Neuronal stem cell (in vitro differentiated cells): ENCODE measurements at regions not wholly inside any gene's neighbourhood (a gene's known extent, or its start where the extent isn't known, plus 50 kb on each side); places are given as distances from the start of the nearest gene placed in this dataset.

Source experiments
- DNase-seq: peaks from one replicate; pipeline ENCODE4 v3.0.0-alpha.2; 2013; ENCODE audit warnings: low spot score
- H2AFZ ChIP-seq: one replicate; pipeline ENCODE4 v1.6.1; 2013; ENCODE audit warnings: mild to moderate bottlenecking, low read length, inconsistent platforms
- H2AK5ac ChIP-seq: 2 replicates; pipeline ENCODE4 v1.6.1; 2013; ENCODE audit warnings: low read depth, mild to moderate bottlenecking, inconsistent platforms, low read length, moderate library complexity, mixed read lengths
- H2BK120ac ChIP-seq: 2 replicates; pipeline ENCODE4 v1.6.1; 2013; ENCODE audit warnings: low read depth, mild to moderate bottlenecking, inconsistent platforms, low read length, moderate library complexity, mixed read lengths
- H2BK12ac ChIP-seq: one replicate; pipeline ENCODE4 v1.6.1; 2013; ENCODE audit warnings: low read length, inconsistent platforms
- H2BK15ac ChIP-seq: 2 replicates; pipeline ENCODE4 v1.6.1; 2013; ENCODE audit warnings: mild to moderate bottlenecking, low read length, inconsistent platforms, mixed read lengths
- H2BK5ac ChIP-seq: one replicate; pipeline ENCODE4 v1.6.1; 2013; ENCODE audit warnings: inconsistent platforms, mild to moderate bottlenecking, low read length, moderate library complexity
- H3K14ac ChIP-seq: one replicate; pipeline ENCODE4 v1.6.1; 2013; ENCODE audit warnings: low read length, inconsistent platforms
- H3K18ac ChIP-seq: 2 replicates; pipeline ENCODE4 v1.6.1; 2013; ENCODE audit warnings: low read length, inconsistent platforms
- H3K23ac ChIP-seq: 2 replicates; pipeline ENCODE4 v1.6.1; 2013; ENCODE audit warnings: low read depth, mild to moderate bottlenecking, mixed read lengths, low read length, inconsistent platforms; ENCODE audit not compliant: poor library complexity
- H3K27ac ChIP-seq: replicated peaks from 3 replicates; pipeline ENCODE4 v1.5.1; 2013; ENCODE audit warnings: low read length, inconsistent platforms
- H3K27me3 ChIP-seq, 3 experiments: 2 replicates each; pipeline ENCODE4 v1.6.1; 2013; ENCODE audit warnings: low read length in 3 of 3, mild to moderate bottlenecking in 2 of 3, inconsistent platforms in 1 of 3, low read depth in 1 of 3, mixed read lengths in 1 of 3, moderate library complexity in 1 of 3; ENCODE audit not compliant: control insufficient read depth in 3 of 3, insufficient read depth in 3 of 3
- H3K36me3 ChIP-seq, 2 donors: replicated peaks in 1 of 2; 2 replicates each; pipeline ENCODE4 v1.6.1; 2013; ENCODE audit warnings: low read length in 2 of 2; ENCODE audit not compliant: control insufficient read depth in 2 of 2, insufficient read depth in 2 of 2
- H3K4ac ChIP-seq: 2 replicates; pipeline ENCODE4 v1.6.1; 2013; ENCODE audit warnings: inconsistent platforms, mild to moderate bottlenecking, low read length, moderate library complexity
- H3K4me1 ChIP-seq, 2 donors: 1 replicate in 1 of 2; 2 replicates in 1 of 2; pipeline ENCODE4 v1.6.1; 2013; ENCODE audit warnings: low read length in 2 of 2, low read depth in 1 of 2; ENCODE audit not compliant: control insufficient read depth in 2 of 2, insufficient read depth in 1 of 2
- H3K4me2 ChIP-seq: one replicate; pipeline ENCODE4 v1.6.1; 2013; ENCODE audit warnings: mild to moderate bottlenecking, low read length, inconsistent platforms; ENCODE audit not compliant: insufficient read depth, poor library complexity, severe bottlenecking
- H3K4me3 ChIP-seq, 2 donors: 2 replicates each; pipeline ENCODE4 v1.5.1; 2013; ENCODE audit warnings: low read length in 2 of 2, mild to moderate bottlenecking in 2 of 2, inconsistent platforms in 1 of 2, moderate library complexity in 1 of 2
- H3K79me1 ChIP-seq: one replicate; pipeline ENCODE4 v1.6.1; 2013; ENCODE audit warnings: low read depth, mild to moderate bottlenecking, inconsistent platforms, low read length, moderate library complexity
- H3K9ac ChIP-seq: one replicate; pipeline ENCODE4 v1.6.1; 2013; ENCODE audit warnings: mild to moderate bottlenecking, low read depth, low read length, inconsistent platforms; ENCODE audit not compliant: poor library complexity
- H3K9me3 ChIP-seq, 2 donors: replicated peaks in 1 of 2; 2 replicates each; pipeline versions ENCODE3 to v1.6.1; 2013; ENCODE audit warnings: low read length in 2 of 2, mild to moderate bottlenecking in 2 of 2, inconsistent platforms in 1 of 2, low read depth in 1 of 2, mixed read lengths in 1 of 2, moderate library complexity in 1 of 2; ENCODE audit not compliant: control insufficient read depth in 2 of 2, insufficient read depth in 1 of 2
- H4K8ac ChIP-seq: one replicate; pipeline ENCODE4 v1.6.1; 2013; ENCODE audit warnings: low read depth, mild to moderate bottlenecking, inconsistent platforms, low read length, moderate library complexity
- H4K91ac ChIP-seq: one replicate; pipeline ENCODE4 v1.6.1; 2013; ENCODE audit warnings: low read length, low read depth, mild to moderate bottlenecking, inconsistent platforms; ENCODE audit not compliant: poor library complexity
- WGBS, 2 donors: extraction: QIAGEN DNeasy Blood & Tissue Kit; methylation state at CpG; one replicate each; pipeline ENCODE4 v1.1.7; 2013; ENCODE audit warnings: missing lambda C conversion rate in 2 of 2, mixed read lengths in 1 of 2; ENCODE audit not compliant: insufficient read length in 2 of 2, insufficient replicate concordance in 1 of 2; ENCODE audit errors: extremely low coverage in 2 of 2; 5-methylcytosine and 5-hydroxymethylcytosine counted together

DNA sequence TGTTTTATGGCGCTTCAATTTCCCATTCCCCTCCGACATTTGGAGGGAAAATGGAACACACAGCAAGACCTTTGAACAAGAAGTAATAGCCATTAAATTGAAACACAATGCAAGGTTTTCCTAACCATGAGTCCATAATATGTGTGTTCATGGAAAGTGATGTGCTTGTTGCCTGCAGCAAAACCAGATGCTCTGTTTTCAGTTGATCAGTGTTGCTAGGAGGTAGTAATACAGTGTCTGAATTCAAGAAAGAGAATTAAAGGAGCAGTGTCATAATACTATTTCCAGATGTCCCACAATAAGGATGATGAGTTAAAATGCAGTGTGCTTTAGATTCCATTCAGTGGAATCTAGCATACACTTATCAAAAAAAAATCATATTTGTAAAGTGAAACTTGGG, 637.4 kb upstream of the API5 start:
- DNase-seq: no peak
- no peak overlapping the region for H3K9ac ChIP-seq
- no peaks in the 10 kb centered on the region for H3K4me1 ChIP-seq
- no peak overlapping the region for H2BK5ac ChIP-seq
- H3K79me1 ChIP-seq: no peaks in the 10 kb centered on the region
- no peaks in the 10 kb centered on the region for H3K9me3 ChIP-seq
- no peak overlapping the region for H4K8ac ChIP-seq
- no peak overlapping the region for H2BK12ac ChIP-seq
- H3K18ac ChIP-seq: no peak overlapping the region
- WGBS, 2 donors: no CpG with 5 or more reads among the region's 2 CpGs
- no peak overlapping the region for H3K4me2 ChIP-seq
- no peak overlapping the region for H2BK15ac ChIP-seq
- no peak overlapping the region for H3K14ac ChIP-seq
- no peaks in the 10 kb centered on the region for H3K27me3 ChIP-seq
- H3K27ac ChIP-seq: no peak overlapping the region
- no peak overlapping the region for H3K4ac ChIP-seq
- no peak overlapping the region for H4K91ac ChIP-seq
- no peak overlapping the region for H3K23ac ChIP-seq
- H3K4me3 ChIP-seq: no peak overlapping the region
- no peak overlapping the region for H2AK5ac ChIP-seq
- no peaks in the 10 kb centered on the region for H3K36me3 ChIP-seq
- no peak overlapping the region for H2AFZ ChIP-seq
- H2BK120ac ChIP-seq: no peak overlapping the region

DNA sequence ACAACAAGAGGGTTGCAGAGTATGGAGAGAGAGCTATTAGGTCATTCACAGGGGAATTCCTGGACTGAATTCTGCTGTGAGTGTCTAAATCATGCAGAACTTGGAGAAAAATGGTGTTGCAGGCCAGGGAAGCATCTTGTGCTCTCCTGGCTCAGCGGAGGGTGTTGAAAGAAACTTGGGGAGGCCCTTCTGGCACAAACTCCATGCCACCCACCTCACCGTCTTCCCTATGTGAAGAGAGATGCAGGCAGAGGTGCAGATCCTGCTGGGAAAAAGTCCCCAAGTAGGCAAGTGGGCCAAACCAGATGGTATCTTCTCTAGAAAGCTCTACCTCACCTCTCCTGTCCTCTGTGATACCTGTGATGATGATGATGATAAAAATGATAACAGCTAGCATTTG, 604.3 kb upstream of the API5 start:
- Histone ChIP-seq H2BK12ac (no peak overlapping the region), H3K27ac (no peak overlapping the region), H3K79me1 (no peaks in the 10 kb centered on the region), H2AK5ac (no peak overlapping the region), H3K4me3 (no peak overlapping the region), H3K4me2 (no peak overlapping the region), H3K9me3 (no peaks in the 10 kb centered on the region), H3K36me3 (no peaks in the 10 kb centered on the region), H2BK5ac (peak overlapping the region; percentile 39), H3K4ac (peak overlapping the region; percentile 37), H2AFZ (no peak overlapping the region), H4K91ac (no peak overlapping the region), H3K27me3 (no peaks in the 10 kb centered on the region), H3K23ac (no peak overlapping the region), H3K9ac (no peak overlapping the region), H2BK120ac (no peak overlapping the region), H4K8ac (no peak overlapping the region), H3K4me1 (no peaks in the 10 kb centered on the region), H3K18ac (no peak overlapping the region), H2BK15ac (no peak overlapping the region), H3K14ac (no peak overlapping the region)
- DNase-seq: no peak
- WGBS, 2 donors: no CpG with 5 or more reads among the region's 2 CpGs

DNA sequence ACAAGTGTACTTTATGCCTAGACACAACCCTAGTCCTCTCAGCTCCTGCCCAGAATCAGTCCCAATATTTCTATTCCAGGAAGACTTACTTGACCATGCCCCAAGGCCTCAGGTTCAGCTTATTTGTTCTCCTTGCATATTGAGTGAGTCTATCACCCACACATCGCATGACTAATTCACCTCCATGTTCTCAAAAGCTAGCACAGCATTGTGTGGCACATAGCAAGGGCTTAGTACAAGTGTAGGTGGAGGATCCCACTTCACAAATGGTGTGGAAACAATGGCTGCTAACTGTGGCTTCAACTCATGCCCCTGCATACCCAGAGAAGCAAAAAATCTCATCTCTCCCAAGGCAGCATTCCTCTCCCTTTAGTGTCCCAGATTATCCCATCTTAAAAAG, 602.6 kb upstream of the API5 start:
- H3K27me3 ChIP-seq: no peaks in the 10 kb centered on the region
- H3K18ac ChIP-seq: no peak overlapping the region
- no peak for DNase-seq

DNA sequence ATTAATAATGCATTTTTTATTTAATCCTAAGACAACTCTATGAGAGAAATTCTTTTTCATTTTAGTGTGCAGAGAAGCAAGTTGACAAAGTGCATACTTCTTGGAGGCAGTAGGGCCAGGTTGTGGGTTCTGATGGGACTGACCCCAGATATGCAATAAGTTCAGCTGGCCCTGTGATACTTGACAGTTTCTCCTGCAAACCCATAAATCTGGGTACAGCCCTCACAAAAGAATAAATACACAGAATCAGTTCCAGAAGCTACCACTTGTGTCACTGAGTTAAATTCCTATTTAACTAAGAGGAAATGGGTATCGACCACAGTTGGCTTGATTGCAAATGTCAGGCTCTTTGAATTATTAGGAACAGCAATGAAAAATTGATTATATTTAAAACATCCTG, 598.5 kb upstream of the API5 start:
- Histone ChIP-seq H3K27me3 (no peaks in the 10 kb centered on the region), H2BK120ac (no peak overlapping the region), H3K23ac (no peak overlapping the region), H3K9ac (no peak overlapping the region), H3K9me3 (no peaks in the 10 kb centered on the region), H4K8ac (no peak overlapping the region), H2BK15ac (no peak overlapping the region), H2AK5ac (no peak overlapping the region), H3K14ac (no peak overlapping the region), H3K36me3 (no peaks in the 10 kb centered on the region), H4K91ac (no peak overlapping the region), H3K27ac (no peak overlapping the region), H3K4me3 (no peak overlapping the region), H3K18ac (no peak overlapping the region), H2BK12ac (no peak overlapping the region), H2AFZ (no peak overlapping the region), H2BK5ac (no peak overlapping the region), H3K4me1 (no peaks in the 10 kb centered on the region), H3K79me1 (no peaks in the 10 kb centered on the region), H3K4ac (no peak overlapping the region), H3K4me2 (no peak overlapping the region)
- WGBS, 2 donors: no CpG with 5 or more reads among the region's 1 CpG
- DNase-seq: no peak

More for the DNA sequence above, 602.6 kb upstream of the API5 start:
- no peak overlapping the region for H3K27ac ChIP-seq
- H3K9ac ChIP-seq: no peak overlapping the region
- H2BK120ac ChIP-seq: no peak overlapping the region
- H4K8ac ChIP-seq: no peak overlapping the region
- no peaks in the 10 kb centered on the region for H3K79me1 ChIP-seq
- H3K36me3 ChIP-seq: no peaks in the 10 kb centered on the region
- H3K14ac ChIP-seq: no peak overlapping the region
- no peaks in the 10 kb centered on the region for H3K4me1 ChIP-seq
- no peak overlapping the region for H2AFZ ChIP-seq
- no peak overlapping the region for H2AK5ac ChIP-seq
- H2BK5ac ChIP-seq: no peak overlapping the region
- no peaks in the 10 kb centered on the region for H3K9me3 ChIP-seq
- H3K23ac ChIP-seq: no peak overlapping the region
- no peak overlapping the region for H3K4me2 ChIP-seq
- no peak overlapping the region for H2BK12ac ChIP-seq
- no CpG with 5 or more reads among the region's 1 CpG for WGBS, 2 donors
- no peak overlapping the region for H3K4ac ChIP-seq
- H3K4me3 ChIP-seq: no peak overlapping the region
- no peak overlapping the region for H4K91ac ChIP-seq
- no peak overlapping the region for H2BK15ac ChIP-seq
